ENCODE measurements at regions not wholly inside any gene's neighbourhood (a gene's known extent, or its start where the extent isn't known, plus 50 kb on each side); places are given as distances from the start of the nearest gene placed in this dataset.
"Not testable (repeated sequence)": the region's sequence is repeated elsewhere in the genome, so short reads cannot be mapped to it uniquely, and the experiment has no call there.

- Histone ChIP-seq H3K9me3 (no peaks in the 10 kb centered on the region), H3K27me3 (no peaks in the 10 kb centered on the region), H3K36me3 (no peaks in the 10 kb centered on the region), H3K4me1 (no peaks in the 10 kb centered on the region), H3K27ac (no peak overlapping the region), H3K4me3 (no peak overlapping the region)
- DNase-seq (ENCODE audit: extremely low spot score in 2 of 2) = no peak
- intact Hi-C loops (cut with DNase I) = no loop called here
- TF ChIP-seq CTCF (IDR thresholded peaks at IDR 0.05) (no peak), POLR2AphosphoS5 (IDR thresholded peaks at IDR 0.05; ENCODE audit: insufficient read depth in 1 of 2, low read depth in 1 of 2) (no peak), POLR2A (IDR thresholded peaks at IDR 0.05) (no peak)
These were observed 202.7 kb upstream of the DAAM1 start for GRCh38 chr14:58985786-58986185.

GRCh38 chr14:58987591-58987990, 200.9 kb upstream of the DAAM1 start:
- Histone ChIP-seq H3K27ac (no peak overlapping the region), H3K4me1 (no peaks in the 10 kb centered on the region), H3K4me3 (no peak overlapping the region), H3K9me3 (no peaks in the 10 kb centered on the region), H3K36me3 (no peaks in the 10 kb centered on the region), H3K27me3 (no peaks in the 10 kb centered on the region)
- intact Hi-C loops (cut with DNase I) = no loop called here
- TF ChIP-seq CTCF (IDR thresholded peaks at IDR 0.05) (no peak), POLR2AphosphoS5 (IDR thresholded peaks at IDR 0.05; ENCODE audit: insufficient read depth in 1 of 2, low read depth in 1 of 2) (no peak), POLR2A (IDR thresholded peaks at IDR 0.05) (no peak)
- DNase-seq (ENCODE audit: extremely low spot score in 2 of 2) = no peak

- Histone ChIP-seq H3K4me3 (no peak overlapping the region), H3K9me3 (no peaks in the 10 kb centered on the region), H3K27ac (no peak overlapping the region), H3K36me3 (no peaks in the 10 kb centered on the region), H3K27me3 (no peaks in the 10 kb centered on the region), H3K4me1 (no peaks in the 10 kb centered on the region)
- TF ChIP-seq POLR2AphosphoS5 (IDR thresholded peaks at IDR 0.05; ENCODE audit: insufficient read depth in 1 of 2, low read depth in 1 of 2) (no peak), POLR2A (IDR thresholded peaks at IDR 0.05) (no peak), CTCF (IDR thresholded peaks at IDR 0.05) (no peak)
- DNase-seq (ENCODE audit: extremely low spot score in 2 of 2) = no peak
- intact Hi-C loops (cut with DNase I) = no loop called here
These were observed 195.5 kb upstream of the DAAM1 start for GRCh38 chr14:58992935-58993334.

- Histone ChIP-seq H3K4me3 (no peak overlapping the region), H3K4me1 (no peaks in the 10 kb centered on the region), H3K27me3 (no peaks in the 10 kb centered on the region), H3K36me3 (no peaks in the 10 kb centered on the region), H3K27ac (no peak overlapping the region), H3K9me3 (no peaks in the 10 kb centered on the region)
- intact Hi-C loops (cut with DNase I) = no loop called here
- TF ChIP-seq CTCF (IDR thresholded peaks at IDR 0.05) (no peak), POLR2AphosphoS5 (IDR thresholded peaks at IDR 0.05; ENCODE audit: insufficient read depth in 1 of 2, low read depth in 1 of 2) (no peak), POLR2A (IDR thresholded peaks at IDR 0.05) (no peak)
- DNase-seq (ENCODE audit: extremely low spot score in 2 of 2) = no peak
These were observed 194.3 kb upstream of the DAAM1 start for GRCh38 chr14:58994130-58994529.

- Histone ChIP-seq H3K36me3 (no peaks in the 10 kb centered on the region), H3K4me3 (no peak overlapping the region), H3K27me3 (no peaks in the 10 kb centered on the region), H3K27ac (no peak overlapping the region), H3K4me1 (no peaks in the 10 kb centered on the region), H3K9me3 (no peaks in the 10 kb centered on the region)
- no peak for DNase-seq (ENCODE audit: extremely low spot score in 2 of 2)
- intact Hi-C loops (cut with DNase I) = no loop called here
- no peak for TF ChIP-seq POLR2AphosphoS5 (IDR thresholded peaks at IDR 0.05; ENCODE audit: insufficient read depth in 1 of 2, low read depth in 1 of 2)
- no peak for TF ChIP-seq CTCF (IDR thresholded peaks at IDR 0.05)
- TF ChIP-seq POLR2A (IDR thresholded peaks at IDR 0.05) = no peak
These were observed 184.5 kb upstream of the DAAM1 start for GRCh38 chr14:59004012-59004411.

GRCh38 chr14:59006179-59006578, 182.3 kb upstream of the DAAM1 start:
- H3K27ac ChIP-seq = not testable (repeated sequence)

More at GRCh38 chr14:59006179-59006578, 182.3 kb upstream of the DAAM1 start:
- H3K4me3 ChIP-seq; DNase-seq (ENCODE audit: extremely low spot score in 2 of 2); H3K36me3 ChIP-seq; H3K9me3 ChIP-seq; H3K27me3 ChIP-seq; intact Hi-C loops (cut with DNase I); H3K4me1 ChIP-seq: not testable (repeated sequence)

Data from vagina (tissue), 2 donors.